IPS-NIHi11 (cell line): ENCODE measurements at regions not wholly inside any gene's neighbourhood (a gene's known extent, or its start where the extent isn't known, plus 50 kb on each side); places are given as distances from the start of the nearest gene placed in this dataset.
"Not testable (repeated sequence)": the region's sequence is repeated elsewhere in the genome, so short reads cannot be mapped to it uniquely, and the experiment has no call there.

Experiments
- DNase-seq: peaks from one replicate; pipeline ENCODE4 v3.0.0; 2012; ENCODE audit warnings: mixed read lengths, low spot score

DNA sequence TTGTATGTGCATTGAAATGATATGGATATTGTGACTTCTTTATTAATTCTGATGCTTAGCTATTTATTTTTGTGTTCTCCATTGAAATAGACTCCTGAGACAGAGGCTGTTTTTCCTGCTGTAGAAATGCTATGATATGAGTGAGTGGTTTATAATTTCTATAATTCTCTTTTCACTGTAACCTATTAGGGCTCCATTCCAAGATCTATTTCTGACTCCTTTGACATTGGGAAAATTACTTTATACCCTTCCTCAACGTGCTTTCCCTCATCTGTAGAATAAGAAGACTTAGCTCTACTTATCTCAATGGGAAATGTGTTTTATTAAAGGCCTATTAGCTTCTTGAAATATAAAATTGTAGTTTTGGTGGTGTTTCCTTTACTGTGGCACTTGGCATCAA is 144.5 kb upstream of the RPRM start:
- no peak for DNase-seq

DNA sequence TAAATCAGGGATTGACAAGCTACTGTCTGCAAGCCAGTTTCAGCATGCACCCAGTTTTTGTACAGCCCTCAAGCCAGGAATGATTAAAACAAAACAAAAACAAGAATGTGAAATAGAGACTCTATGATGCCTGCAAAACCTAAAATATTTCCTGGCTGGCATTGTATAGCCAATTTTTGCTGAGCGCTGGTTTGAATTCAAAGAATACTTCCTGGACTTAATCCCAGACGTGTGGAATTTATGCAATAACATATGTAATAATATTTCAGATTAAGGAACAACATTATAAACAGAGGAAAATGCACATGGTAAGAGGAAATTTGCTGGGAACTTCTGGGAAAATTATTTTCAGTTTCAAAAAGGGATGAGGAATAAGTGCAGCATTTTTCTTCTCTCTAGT is 148.1 kb upstream of the RPRM start:
- no peak for DNase-seq

DNA sequence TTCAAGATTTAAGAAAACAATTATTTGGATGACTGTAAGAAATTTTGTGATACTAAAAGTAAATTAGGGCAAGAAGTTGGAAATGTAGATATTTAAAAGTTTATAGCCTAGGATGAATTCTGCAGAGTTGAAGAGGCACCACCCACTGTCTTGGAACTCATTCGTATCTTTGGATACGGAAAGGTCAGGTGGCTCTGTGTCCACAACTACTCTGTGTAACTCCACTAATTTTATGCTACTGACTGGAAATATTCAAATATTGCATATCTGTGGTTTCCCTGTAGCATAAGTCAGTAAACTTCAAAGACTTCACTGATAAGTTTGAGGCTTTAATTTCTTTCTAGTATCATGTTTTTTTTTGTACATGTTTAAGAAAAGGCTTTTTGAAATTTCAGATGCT is 156.9 kb upstream of the RPRM start:
- DNase-seq: no peak

DNA sequence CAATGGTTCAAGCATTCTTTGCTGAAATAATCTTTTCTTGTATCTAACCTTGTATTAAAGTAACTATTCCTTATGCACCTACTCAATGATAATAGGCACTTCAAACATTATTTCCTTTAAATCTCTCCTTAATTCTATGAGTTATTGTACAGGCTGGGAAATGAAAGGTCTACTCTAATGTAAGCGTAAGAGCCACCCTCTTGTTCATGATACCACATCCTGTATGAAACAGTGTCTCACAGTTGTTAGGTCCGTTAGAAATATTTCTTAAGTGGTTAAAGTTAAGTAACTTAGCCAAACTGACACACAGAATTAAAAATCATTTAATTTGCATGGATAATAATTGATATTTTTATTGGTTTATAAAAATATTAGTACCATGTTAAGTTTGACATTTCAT is 162.5 kb upstream of the RPRM start:
- DNase-seq: no peak

DNA sequence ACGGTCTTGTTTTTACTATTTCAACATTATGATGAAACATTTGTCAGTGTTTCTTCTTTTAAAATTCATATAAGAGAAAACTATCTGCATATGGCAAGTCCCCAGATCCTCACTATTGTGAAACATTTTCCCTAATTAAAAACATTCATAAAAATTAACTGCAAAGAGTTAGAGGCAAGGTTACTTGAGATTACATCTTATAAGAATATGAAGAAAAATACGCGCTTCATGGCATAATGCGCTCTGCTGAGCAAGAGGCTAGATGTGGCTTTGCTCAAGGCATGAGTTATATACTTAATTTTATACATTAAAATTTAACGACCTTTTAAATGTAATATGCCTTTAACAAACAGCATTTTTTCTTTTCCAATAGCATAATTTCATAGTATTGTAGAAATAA is 166.4 kb upstream of the RPRM start:
- no peak for DNase-seq

DNA sequence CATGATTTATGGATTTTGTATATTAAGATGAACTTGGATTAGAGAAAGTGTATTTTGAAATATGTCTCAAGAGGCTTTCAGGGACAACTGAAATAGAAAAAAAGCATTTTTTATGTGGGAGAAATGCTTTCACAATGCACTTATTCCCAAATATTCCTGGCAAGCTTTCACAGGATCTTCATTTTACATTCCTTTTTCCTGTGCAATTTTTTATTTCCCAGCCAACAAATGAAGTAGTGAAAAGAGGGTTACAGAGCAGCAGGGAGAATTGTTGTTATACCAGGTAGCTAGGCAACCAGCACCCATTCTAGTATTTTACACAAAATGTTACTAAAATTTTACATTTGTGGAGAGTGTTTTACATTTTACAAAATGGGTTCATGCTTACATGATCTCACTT is 167.0 kb upstream of the RPRM start:
- DNase-seq: no peak

DNA sequence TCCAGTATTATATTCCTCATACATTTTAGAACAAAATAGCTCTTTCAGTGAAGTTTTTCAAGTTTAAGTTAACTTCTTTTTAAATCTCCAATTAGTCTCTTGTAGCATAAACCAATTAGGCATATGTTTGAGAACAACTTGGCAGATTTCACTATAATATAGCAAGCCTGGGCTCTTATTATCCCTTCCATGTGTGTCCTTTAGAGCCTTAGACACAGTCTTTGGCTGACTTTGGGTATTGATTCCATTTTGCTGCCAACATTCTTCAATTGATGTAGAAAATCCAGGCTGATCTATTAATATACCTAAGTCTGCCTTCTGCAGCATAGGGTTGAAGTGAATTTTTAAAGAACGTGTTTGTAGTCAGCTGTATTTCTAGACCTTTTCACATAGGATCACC is 179.1 kb upstream of the RPRM start:
- DNase-seq: no peak

DNA sequence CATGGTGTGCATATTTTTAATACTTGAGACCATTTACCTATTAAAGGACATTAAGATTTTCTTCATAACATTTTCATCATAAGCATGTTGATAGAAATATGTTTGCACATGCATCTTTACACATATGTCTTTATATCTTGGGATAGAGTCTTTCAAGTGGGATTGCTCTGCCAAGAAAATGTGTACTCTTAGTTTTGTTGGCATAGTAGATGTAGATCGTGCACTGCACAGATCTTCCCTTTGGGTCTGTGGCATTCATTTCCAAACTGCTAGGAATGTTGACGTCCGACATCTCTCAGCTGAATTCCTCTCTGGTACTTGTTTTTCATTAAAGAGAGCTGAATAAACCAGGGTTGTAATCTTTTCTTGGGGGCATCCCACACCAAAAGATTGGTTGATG is 183.2 kb upstream of the RPRM start:
- DNase-seq: no peak

DNA sequence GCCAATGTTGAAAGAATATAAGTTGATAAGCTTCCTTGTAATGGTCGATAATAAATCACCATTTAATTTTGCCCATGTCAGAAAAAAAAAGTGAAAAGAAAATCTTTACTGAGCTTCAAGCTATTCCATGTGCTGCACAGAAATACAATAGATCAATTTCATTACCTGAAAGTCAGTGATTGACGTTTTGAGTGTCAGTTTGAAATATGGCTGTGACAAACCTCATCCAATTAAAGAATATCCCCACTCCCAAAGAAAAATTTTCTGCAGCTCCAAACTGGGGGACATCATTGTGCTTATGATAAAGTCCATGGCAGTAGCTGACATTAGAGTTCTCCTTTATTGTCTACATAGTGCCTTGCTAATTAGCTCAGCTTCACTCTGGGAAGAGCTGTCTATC is 184.8 kb upstream of the RPRM start:
- DNase-seq: no peak

DNA sequence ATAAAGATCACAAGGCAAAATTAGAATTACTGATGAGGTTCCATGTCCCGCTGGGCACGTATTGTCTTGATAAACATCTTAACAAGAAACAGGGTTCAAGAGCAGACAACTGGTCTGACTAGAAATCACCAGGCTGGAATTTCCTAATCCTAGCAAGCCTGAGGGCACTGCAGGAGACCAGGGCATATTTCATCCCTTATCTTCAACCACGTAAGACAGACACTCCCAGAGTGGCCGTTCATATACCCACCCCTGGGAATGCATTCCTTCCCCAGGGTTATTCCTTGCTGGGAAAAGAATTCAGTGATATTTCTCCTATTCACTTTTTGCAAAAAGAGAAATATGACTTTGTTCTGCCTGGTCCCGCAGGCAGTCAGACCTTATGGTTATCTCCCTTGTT is 185.4 kb upstream of the RPRM start:
- DNase-seq: not testable (repeated sequence)

DNA sequence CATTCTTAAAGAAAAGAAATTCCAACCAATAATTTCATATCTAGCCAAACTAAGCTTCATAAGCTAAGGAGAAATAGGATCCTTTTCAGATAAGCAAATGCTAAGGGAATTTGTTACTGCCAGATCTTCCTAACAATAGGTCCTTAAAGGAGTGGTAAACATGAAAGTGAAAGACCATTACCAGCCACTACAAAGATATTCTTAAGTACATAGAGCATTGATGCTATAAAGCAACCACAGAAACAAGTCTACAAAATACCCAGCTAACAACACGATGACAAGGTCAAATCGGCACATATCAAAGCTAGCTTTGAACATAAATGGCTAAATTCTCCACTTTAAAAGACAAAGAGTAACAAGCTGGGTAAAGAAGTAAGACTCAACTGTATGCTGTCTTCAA is 188.9 kb upstream of the RPRM start:
- no peak for DNase-seq

DNA sequence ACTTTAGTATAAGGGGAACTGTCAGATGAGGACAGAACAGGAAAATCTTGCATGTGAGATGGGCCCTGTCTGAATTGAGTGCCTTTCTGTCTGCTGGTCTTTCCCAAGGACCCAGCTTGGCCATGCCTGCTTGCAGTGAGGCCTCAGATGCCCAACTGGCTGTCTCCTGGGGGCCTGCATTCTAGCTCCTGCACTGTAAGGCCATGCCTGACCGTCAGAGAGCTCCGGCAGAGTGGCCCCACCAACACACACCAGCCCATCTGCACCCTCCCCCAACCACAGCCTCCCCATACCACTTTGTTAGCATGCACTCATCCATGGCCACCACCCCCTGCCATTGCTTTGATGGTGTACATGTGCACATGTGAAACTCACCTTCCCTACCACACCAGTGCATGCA is 190.4 kb upstream of the RPRM start:
- DNase-seq: no peak

DNA sequence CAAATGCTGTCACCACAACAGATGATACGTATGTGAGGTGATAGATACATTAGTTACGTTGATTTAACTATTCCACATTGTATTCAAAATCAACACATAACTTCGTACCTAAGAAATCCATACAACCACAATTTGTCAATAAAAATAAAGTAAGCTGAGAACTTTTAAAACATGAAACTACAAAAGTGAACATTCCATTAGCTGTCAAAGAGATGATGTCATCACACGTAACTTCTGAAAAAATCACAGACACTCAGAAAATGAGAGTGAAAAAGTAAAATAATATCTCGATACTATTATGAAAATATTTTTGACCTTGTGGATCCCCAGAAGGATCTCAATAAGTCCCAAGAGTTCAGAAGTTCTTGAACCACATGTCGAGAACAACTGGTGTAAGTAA is 161.6 kb upstream of the GALNT13 start:
- DNase-seq: no peak

DNA sequence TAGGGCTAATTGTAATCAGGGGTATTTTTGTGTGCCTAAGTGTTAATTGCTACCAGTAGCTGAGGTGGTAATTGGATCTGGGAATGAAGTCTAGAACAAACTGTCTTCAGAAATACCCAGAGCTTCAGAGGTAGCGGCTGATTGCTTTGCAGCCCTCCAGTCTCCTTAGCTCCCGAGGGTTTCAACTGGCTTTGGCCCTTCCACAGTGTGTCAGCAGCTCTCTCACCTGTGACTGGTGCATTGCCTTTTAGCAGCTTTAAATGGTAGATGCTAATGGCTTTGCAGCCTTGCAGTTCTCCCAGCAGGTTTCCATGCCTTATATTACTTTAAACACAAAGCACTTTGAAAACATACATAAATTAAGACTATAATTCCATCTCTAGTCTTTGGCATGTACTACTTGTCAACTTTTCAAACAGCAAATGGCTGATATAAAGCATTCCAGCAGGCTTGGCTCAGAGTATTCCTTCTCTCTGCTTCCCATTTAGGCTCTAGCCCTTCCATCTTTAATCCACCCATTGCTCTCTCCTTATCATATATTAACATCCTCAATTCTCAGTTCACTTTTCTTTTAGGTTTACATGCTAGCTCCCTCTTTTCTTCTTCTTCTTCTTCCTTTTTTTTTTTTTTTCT is 156.4 kb upstream of the GALNT13 start:
- peak; percentile 11 for DNase-seq

DNA sequence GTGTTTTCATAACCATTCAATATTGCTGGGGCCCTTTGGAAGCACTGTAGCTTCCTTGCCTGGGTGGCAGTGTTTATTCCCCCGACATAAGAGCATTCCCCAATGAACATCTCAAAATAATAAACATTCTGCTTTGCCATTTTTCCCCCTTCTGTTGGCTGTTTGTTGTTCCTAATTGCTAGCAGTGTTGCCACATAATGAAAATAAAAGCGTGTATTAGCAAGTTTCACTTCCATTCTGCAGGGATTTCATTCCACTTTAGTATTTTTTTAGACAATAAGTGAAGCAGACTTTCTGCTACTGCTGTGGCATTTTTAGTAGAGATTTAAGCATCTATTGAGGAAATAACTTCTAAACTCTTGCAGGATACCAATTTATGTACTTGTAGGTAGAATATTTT is 154.7 kb upstream of the GALNT13 start:
- no peak for DNase-seq

DNA sequence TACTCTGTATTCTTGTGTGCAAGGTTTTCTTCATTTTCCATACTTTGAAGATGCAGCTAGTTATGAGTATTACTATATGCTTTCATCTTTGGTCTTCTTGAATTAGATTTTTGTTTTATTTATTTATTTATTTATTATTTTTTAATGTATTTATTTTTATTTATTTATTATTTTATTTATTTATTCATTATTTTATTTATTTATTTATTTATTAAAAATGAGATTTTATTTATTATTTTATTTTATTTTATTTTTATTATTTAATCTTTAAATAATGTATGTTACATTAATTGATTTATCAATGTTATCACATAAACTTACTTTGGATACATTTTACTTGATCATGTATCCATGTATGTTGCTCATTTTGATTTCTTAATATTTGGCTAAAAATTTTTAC is 132.3 kb upstream of the GALNT13 start:
- DNase-seq: no peak

DNA sequence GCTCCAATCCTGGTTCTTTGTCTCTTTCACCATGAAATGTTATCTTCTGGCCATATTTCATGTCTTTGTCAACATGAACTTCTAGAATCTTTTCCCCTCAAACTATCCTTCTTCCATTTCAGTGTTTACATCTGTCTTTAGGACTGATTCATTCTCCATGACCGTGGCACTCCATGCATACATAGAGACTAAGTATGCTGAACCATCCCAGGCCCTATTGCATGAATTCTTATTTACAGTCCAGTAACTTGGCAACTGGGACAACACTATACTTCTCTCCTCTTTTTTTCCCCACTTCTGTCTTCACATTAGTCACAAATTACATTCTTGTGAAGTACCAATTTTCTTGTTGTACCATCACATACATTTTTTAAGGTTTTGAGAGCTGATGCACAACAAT is 109.8 kb upstream of the GALNT13 start:
- DNase-seq: no peak

DNA sequence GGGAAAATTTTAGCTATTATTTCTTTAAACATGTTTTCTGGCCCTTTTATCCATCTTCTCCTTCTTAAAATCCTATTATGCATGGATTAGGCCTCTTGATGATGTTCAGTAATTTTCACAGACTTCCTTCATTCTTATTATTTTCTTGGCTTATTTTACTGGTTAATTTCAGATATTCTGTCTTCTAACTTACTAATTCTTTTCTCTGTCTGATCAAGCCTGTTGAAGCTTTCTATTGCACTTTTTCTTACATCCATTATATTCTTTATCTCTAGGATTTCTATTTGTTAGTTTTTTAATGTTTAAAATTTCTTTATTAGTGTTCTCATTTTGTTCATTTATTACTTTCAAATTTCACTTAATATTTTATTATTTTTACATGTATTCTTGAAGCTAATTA is 105.3 kb upstream of the GALNT13 start:
- DNase-seq: no peak

DNA sequence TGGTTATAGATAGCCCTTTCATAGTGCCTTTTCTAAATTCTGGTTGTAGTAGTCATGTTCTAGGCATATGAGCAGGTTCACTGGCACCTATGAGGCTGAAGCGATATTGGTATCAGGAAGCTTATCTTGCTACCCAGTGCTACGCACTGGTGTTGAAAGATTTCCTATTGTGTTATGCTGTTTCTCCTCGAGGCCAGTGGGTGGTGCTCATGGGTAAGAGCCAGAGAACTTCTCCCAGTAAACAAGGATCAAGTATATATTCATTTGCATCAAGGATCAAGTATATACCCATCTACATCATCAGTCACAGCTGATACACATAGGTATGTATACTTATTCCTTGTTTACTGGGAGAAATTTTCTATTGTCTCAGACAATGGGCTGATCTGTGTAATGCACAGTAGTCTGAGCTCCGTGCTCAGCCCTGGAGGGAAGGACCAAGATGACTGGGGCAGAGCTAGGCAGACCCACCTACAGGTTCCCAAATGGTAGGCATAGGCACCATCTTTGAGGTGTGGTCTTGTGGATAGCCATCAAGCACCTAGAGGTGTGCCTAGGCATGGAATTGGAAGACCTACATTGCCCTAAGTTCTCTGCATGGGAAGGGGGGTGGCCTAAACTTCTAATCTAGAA is 101.2 kb upstream of the GALNT13 start:
- peak; percentile 48 for DNase-seq

DNA sequence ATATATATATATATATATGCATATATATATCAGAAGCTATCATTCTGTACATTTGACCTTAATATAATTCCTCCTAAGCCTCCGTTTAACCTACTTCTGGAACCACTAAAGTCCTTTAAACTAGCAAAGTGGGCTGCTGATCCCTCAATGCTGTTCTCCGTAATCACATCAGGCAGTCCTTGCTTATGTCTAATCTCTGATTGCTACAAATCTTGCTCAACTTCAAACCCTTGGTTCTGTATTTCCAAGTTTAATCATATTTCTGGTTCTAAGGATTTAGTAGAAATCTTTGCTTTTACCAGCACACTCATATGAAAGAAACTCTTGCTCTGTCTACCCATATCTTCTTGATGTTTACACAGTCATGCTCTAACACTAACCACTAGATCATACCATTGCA is 91.5 kb upstream of the GALNT13 start:
- no peak for DNase-seq

DNA sequence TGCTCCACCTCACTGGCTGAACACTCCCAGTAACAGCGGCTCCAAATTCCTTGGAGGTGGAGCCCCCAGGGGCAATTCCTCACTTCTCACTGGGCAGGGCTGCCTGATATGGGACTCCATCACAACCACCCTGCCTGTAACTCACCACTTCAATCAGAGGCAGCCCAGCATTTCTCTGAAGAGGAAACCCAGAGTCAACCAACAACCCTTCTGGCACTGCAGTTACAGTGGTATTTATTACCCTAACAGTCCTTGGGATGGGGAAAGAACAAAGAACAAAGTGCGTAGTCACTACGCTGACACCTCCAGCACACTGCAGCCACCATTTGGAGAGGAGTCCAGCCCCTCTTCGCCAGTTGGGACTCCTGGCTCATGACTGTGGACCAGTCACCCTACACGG is 85.7 kb upstream of the GALNT13 start:
- no peak for DNase-seq

DNA sequence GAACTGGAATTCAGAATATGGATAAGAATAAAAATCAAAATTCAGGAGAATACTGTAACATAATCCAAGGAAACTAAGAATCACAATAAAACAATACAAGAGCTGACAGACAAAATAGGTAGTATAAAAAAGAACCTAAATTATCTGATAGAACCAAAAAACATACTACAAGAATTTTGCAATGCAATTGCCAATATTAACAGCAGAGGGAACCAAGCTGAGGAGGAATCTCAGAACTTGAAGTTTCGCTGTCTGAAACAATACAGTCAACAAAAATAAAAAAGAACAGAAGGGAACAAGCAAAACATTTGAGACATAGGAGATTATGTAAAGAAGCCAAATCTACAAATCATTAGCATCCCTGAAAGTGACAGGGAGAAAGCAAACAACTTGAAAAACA is 84.1 kb upstream of the GALNT13 start:
- DNase-seq: no peak

DNA sequence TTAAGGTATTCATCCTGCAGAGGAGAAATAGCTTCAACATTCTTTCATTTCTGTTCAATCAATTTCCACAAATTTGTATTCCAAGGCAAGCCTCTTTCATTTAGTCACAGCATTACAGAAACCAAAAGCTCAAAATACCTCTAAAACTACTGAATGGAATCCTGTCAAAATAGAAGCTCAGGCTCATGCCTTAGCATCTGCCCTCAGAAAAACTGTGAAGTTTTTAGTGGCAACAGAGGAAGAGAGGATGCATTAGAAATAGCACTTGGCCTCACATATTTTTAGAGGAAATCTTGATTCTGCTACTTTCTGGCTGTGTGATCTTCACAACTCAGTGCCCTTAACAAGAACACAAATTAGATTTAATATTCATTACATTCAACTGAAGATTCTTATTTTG is 69.1 kb upstream of the GALNT13 start:
- no peak for DNase-seq

DNA sequence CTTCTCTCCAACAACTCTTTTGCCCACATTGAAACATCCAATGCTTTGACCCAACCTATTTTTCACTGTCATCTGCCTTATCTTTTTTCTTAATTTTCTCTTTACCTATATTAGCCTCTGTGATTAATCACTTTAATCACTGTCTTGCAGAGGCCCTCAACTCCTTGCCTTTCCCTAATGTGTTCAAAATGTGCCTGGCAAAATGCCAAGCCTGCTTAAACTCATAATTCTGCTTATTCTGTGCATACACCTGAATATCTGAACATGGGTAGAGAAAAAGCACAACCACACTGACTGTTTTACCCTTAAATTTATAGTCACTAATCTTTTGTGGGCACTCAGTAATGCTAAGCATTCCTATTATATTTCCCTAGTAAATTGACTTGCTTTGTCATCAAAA is 63.0 kb upstream of the GALNT13 start:
- DNase-seq: no peak

DNA sequence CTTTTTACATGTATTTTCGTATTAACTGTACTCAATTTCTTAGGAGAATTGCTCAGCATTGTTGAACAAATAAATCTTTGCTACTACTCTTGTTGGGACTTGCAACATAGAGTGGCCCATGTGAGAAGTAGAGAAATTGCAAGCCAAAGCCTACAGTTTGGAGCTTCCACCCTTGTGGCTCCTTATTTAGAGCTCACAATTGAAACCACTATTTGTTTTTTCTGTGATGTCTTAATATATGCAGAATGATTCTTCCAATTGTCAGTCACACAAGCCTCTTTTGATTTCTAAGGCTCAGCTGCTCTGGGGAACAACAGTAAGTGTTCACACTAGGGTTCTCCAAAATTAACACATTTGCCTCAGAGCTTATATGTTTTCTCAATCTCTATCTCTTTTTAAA is 60.2 kb upstream of the GALNT13 start:
- DNase-seq: no peak
